LHCN-M2 (cell line): ENCODE measurements at regions not wholly inside any gene's neighbourhood (a gene's known extent, or its start where the extent isn't known, plus 50 kb on each side); places are given as distances from the start of the nearest gene placed in this dataset.

Source experiments
- DNase-seq: peaks from one replicate; pipeline ENCODE4 v3.0.0-alpha.2; 2012; ENCODE audit warnings: low read depth

DNA sequence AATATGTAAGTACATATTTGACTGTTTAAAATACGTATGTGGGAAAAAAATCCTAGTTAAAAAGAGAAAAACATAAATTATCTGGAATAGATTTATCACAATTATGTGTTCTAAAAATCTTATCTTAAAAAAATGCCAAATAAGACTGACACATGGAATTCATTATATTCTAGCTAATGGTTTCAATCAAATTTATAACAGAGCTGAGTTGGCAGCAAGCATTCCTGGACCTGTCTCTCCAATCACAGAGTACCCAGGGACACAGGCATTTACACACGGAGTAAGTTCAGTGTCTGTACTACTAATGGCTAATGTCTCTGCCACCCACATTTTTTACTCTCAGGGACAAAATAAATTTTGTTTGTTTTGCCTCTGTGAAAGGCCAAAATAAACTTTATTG, 122.3 kb downstream of the RPS12 start:
- DNase-seq, result no peak

DNA sequence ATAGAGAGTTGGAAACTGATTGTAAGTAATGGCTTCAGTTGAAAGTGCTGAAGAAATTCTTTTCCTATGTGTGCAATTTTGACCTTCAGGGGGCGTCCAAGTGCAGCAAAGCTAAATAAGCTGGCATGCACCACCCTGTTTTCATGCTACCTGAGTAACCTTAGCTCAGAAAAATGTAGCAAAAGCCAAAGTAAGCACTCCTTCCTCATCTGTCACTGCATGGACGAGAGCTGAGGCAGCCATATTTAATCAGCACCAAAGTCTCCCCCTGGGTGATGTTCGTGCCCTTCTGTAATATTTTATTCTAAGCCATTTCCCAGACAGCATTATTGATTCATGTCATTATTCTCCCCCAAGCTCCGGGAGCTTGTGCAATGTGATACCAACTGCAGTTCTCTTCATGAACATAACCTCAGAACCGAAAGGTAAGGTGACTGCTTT, 123.1 kb downstream of the RPS12 start:
- DNase-seq, result peak; percentile 24

DNA sequence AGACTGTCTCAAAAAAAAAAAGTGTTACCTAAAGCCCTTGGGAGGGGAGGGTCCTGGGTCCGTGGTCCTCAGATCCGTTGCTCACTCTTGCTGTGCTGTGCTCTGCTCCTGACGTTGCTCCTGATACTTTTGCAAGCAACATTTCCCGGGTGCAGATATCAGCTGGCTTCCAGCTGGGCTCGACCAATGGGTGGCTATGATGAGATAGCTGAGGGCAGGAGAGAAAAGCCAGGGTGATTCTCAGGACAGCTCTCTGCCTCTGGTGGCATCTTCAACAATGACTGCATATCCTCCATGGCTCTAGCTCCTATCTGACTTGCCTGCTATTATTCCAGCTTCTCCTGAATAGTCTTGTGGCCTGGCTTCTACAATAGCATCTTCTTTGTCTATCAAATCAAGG, 134.5 kb downstream of the RPS12 start:
- DNase-seq, result no peak

DNA sequence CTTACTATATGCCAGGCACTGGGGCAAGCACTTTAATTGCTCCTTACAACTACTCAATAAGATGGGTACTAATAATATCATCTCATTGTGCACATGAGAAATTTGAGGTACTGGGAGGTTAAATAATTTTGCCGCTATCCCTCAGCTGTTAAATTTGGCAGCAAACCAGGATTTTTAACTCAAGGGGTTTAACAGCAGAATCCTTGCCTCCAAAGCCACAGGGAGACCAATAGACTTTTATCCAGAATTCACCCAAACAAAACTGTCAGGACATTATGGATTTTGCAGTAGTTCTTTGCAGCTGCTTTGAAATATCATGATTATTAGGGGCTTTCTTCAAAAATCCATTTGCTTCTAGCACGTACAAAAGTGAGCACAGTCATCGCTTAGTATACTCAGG, 136.2 kb downstream of the RPS12 start:
- DNase-seq, result peak; percentile 18

DNA sequence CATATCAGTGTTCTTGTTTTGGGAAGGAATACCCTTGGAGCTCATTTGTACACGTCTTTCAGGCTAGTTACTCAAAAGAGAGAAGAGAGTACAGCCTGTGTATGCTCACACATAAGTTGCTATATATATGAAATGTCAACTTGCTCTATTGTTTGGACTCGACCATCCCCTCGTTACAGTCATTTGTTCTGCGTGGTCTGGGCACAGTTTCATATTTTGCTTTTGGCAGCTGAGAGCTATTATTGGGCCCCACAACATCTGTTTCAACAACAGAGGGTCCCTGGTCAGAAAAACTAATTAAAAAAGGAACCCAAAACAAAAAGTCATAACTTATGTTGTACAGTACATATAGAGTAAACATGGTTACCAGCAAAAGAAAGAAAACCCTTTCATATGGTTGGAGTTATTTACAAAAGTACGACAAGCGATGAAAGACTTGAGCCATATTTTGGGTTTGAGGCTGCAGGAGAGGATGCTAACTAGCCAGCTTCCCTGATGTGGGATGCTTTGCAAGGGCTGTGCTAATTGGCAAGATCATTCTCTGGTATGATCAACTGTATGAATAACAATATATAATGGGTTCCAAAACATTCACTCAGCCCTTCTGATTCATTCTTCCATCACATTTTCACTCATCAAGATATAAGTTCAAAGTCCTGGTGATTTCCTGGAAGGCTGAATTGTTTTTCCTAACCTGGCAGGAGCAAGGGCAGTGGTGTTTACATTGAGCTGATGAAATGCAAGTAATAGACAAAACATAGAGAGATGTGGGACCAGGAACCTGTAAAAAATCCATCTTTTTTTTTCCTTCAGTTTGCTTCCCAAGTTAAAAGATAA, 137.9 kb downstream of the RPS12 start:
- no peak for DNase-seq

DNA sequence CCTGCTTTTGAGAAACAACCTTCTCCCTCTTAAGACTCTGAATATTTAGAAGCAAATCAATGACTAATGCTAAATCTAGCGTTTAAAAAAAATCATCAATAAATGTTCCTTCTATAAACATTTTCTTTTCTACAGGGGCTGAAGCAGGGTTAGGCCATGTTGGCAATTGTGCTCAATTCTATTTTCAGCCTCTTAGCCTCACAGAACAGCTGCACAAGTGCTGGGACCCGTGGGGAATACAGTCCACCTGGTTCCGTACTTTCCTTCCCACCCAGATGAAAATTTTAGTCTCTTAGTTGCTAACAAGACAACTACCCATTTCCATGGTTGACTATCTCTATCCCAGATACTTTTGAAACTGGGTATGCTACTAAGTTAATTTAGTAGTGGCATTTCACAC, 138.6 kb downstream of the RPS12 start:
- no peak for DNase-seq

DNA sequence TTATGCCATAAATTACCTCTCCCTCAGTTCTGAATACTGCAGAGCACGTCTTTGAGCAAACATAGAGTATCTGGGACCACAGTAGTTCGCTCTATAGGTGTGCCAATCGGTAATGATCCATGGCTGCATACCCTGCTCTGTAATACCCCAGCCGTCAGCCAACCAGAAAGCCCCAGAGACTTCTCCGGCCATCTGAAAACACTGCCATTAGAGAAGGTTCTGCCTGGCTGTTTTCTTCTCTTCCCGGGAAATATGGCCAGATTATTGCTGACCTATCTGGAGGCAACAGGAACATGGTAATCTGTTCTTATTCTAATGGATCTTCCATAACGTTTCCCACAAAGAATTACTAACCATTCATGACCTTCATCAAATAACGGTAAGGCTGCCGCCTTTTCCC, 139.9 kb downstream of the RPS12 start:
- no peak for DNase-seq

DNA sequence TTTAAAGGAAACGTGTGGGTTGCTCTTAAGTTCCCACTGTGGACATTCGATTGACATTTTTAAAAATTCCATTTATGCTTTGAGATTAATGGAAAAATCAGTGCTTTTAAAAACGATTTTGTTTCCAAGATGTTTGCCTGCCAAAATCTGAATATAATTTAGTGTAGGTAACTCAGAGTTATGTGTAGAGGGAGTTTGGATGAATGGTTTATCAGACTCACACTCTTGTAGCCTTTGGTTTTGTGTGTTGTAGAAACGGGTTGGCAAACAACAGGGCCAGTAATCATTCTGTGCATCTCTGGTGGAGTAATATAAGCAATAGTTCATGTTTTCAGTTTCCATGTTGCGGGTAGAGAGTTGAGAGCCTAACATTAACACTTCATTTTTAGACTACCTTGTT, 140.6 kb downstream of the RPS12 start:
- no peak for DNase-seq

DNA sequence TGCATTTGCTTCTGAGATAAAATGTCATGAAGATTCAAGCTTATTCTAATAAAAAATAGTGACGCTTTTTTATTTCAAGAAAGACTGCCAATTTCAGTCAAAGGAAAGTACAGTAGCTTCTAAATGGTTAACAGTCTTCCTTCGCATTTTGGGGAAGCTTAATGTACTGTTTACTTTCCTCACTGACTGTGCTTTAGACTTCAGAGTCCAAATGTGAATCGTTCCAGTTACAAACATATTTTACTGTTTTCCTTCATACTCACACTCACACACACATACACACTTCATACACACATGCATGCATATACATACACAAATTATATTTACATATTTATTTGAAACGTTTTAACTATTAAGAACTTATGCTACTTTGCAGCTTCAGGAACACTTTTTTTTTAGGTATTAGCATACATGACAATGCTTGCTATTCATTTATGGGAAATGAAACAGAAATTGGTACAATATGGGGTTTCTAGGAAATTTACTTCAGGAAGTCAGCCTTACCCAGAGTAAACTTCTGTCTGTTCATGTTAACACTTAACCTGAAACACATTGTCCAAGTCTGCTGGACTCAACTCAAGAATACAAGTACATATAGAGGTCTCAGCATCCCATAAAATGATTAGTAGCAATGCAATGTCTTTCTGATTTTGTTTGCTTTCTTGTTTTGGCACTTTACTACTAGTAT, 145.4 kb downstream of the RPS12 start:
- no peak for DNase-seq

DNA sequence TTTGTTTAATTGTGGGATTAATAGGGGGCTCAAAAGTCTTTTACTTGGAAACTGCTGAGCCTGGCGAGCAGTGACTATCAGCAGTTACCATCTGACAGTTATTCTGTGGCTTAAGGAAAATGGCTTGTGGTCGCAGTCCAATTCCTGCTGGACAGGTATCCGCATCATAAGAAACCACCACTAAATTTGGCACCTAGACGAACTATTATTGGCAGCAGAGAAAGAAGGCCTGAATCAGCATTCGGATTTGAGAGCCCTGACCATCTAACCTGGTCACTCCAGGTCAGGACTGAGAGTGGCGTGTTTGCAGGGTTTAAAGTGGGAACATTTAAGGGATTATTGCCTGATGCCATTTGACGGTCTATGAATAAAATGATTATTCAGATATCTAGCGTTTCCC, 146.4 kb downstream of the RPS12 start:
- no peak for DNase-seq

DNA sequence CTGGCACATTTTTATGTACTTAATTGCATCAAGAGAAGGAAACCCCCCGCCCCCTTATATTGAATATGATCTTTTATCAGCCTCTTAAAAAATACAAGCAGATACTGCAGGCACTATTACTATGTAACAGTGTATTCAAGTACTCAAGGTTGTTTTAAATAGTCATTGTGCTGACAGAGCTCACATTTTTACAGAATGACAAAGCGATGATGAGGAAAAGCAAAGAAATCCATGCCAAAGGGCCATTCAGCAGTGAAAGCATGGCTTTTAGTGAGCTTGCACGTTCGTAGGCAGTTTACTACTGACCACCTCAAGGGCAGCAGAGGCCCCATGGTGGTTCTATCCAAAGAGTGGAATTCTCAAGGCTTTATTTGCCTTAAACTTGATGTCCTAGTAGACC, 146.8 kb downstream of the RPS12 start:
- DNase-seq, result peak; percentile 34

DNA sequence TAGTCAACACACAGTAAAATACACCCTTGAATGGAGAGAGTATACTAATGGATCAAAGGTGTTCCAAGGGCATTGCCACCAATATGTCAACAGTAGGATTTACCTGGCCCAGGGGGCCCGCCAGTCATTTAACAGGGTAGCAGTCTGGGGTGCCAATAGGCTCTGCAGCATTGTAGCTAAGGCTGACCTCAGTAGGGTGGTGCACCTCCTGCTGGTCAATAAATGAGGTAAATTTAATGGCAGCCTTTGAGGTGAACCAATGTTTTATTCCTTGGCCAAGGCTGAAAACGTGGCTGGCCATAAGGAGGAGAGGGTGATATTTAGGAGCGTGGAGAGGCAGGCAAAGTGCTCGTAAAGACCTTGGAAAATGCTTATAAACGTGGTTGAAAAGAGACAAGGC, 147.2 kb downstream of the RPS12 start:
- DNase-seq, result no peak

DNA sequence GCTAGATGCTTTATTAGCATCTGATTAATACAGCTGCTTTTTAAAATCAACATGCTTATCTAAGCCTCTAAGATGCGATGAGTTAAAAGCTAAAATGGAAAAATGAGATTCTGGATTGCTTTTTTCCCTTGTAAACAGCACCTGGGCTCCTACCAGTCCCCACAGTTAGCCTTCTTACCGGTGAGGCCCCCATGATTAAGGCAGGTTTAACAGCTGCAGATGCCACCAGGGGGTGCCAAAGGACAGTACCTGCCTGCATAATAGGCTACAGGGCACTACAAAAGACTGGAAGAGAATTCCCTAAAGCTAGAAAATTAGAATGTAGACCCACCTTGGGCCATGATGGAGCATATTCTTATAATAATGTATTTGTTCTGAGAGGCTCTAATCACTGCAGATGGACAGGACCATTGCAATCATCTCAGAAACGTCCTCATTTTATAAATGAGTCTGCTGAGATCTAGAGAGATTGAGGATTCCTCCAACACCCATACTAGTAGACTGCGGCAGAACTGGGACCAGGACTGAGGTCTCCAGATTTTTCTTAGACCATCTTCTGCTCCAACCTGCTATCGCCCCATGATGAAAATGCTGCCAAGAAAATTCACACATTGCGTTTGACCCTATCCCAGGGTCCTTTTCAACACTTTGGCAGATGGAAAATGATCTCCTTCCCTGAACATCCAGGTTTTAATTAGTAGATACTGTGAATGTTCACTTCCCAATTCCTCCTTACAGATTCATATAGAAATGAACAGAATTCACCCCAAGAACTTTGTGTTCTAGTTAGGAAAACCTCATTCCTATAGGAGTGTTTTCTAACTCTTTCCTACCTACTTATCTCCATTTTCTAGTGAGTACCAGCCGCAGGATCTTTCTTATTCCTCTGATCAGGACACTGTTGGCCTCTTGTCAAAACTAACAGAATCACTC, 148.8 kb downstream of the RPS12 start:
- DNase-seq, result peak; percentile 51

DNA sequence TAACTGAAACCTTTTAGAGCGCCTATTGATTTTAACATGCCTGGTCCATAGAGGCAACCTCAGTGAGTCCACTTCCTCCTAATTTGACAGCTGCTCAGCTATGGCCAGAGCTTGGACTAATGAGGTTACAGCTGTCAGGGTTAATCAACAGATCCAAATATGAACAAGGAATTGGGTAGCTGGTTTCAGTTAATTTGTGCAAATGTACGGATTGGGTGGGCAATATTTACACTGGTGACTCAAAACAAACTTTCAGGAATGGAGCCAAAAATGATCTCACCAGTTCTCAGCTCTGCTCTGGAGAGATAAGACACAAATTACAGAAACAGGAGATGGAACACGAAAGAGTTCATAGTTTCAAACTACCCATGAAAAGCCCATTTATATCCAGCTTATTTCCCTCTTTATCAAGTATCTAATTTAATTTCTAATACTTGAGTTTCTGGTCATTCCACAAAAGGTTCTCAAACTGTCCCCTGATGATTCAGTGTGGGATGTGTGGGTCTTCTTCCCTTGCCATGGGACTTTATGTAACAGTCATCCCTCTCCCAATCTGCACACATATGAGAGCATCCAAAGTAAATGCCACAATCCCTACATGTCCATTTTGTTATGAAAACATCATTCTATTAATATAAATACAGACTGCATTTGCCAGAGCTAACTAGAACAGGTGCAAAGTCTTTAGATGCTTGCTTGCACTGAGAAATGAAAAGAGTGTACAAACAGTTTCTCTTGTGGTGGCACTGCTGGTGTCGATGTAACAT, 149.9 kb downstream of the RPS12 start:
- DNase-seq, result peak; percentile 66

DNA sequence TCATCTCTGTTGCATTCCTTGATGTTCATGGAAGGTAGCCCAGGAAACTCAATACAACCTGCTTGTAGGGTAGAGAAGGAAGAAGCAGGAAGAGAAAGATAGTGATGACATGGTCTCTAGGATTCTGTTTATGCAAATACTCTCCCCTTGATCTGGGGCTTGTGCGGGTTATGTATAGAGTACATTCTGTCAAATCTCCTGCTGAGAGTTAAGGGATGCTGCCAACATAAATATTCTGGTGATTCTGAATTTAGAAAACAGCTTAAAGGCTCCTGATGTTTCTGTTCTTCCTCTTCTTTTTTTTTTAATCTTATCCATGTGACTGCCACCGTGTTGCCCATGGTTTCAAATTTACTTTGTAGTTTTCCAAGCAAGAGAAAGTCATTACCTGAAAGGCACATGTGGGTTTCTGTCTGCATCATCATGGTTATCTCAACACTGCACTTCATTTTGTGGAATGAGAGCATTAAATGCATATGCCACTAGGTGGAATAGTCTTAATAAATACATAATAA, 150.6 kb downstream of the RPS12 start:
- no peak for DNase-seq

DNA sequence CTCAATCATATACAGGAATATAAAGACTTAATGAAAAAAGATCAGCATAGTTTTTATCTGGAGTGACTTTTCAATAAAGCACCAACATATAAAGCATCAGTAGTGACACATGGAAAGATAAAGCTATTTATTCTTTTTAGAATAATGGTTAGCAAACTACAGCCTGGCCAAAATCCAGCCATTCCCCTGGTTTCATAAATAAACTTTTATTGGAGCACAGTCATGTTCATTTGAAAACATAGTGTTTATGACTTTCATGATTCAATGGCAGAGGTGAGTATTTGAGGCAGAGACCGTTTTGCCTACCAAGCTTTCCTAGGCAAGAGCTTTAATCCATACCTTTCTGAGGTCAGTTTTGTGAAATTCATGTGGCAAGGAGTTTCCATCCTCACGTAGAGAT, 153.5 kb downstream of the RPS12 start:
- DNase-seq, result no peak

DNA sequence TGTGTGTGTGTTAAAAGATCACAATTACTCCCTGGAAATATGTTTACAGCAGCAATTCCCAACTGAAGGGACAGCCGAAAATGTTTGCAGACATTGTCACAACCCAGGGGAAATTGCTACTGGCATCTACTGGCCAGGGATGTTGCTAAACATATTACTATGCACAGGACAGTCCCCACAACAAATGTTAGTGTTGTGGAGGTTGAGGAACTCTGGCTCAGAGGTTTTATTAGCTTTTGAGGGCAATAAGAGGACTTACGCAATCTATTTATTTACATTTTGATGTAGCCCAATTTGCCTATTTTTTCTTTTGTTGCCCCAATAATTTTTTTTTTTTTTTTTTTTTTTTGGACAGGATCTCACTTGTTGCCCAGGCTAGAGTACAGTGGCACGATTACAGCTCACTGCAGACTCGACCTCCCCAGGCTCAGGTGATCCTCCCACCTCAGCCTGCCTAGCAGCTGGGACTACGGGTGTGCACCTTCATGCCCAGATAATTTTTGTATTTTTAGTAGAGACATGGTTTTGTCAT, 154.1 kb downstream of the RPS12 start:
- no peak for DNase-seq

DNA sequence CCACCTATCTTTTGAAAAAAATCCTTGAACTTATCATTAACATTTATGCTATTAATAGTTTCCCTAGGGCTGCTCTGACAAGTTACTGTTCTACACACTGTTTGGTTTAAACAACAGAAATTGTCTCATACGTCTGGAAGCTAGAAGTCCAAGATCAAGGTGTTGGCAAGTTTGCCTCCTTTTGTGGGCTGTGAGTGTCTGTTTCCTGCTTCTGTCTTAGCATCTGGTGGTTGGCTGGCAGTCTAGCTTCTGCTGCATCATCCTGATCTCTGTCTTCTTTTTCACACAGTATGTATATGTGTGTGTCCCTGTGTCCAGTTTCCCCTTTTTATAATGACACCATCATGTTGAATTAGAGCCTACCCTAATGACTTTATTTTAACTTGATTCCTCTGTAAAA, 154.8 kb downstream of the RPS12 start:
- DNase-seq, result no peak

DNA sequence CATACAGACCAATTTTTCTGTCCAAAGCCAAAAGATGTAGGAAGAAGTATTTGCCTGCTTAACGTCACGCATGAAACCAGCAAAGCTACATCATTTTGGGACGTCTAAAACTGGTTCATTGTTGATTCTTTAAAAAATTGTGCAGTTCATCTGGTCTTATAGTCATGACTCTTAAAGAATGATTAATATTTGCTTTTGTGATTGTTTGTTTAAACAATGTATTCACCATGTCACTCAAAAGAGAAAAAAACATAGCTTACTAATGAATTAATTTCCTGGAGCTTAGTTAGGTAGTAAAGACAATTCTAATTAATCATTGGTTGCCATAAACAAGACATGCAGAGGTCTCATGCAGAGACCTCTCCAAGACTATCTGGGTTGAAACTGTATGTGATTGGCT, 157.3 kb downstream of the RPS12 start:
- no peak for DNase-seq

DNA sequence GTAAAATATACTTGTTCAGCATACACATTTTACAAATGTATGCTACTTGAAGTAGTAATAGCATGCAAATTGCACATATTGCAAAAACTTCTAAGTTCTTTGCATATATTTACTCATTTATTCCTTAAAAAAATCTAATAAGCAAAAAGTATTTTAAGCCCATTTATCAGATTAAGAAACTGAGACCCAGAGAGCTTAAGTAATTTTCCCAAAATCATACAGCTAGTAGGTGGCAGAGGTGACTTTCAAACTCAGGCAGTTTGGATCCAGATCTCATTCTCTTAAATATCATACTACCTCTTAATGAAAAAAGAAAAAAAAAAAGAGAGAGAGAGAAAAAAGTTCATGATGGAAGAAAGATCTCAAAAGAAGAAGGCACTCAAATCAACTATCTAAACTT, 157.9 kb downstream of the RPS12 start:
- DNase-seq, result no peak

DNA sequence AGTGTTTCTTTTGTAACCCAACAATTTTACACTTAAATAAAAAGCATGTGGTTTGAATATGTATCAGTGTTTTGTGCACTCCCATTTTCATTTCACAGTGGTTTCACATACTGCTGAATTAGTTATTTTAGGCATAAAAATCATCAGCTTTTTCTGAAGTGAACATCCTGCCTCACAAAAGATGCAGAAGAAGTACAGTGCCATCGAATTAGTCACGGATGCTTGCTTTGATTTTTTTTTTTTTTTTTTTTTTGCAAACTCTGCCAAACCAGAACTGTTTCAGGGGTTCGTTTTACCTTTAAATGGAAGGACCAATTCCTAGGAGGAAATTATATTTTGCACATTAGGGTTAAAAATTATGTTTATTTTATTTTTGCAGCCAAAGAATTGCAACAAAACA, 158.6 kb downstream of the RPS12 start:
- no peak for DNase-seq
